ENCODE measurements at regions not wholly inside any gene's neighbourhood (a gene's known extent, or its start where the extent isn't known, plus 50 kb on each side); places are given as distances from the start of the nearest gene placed in this dataset.

- TF ChIP-seq, protein P1, sequence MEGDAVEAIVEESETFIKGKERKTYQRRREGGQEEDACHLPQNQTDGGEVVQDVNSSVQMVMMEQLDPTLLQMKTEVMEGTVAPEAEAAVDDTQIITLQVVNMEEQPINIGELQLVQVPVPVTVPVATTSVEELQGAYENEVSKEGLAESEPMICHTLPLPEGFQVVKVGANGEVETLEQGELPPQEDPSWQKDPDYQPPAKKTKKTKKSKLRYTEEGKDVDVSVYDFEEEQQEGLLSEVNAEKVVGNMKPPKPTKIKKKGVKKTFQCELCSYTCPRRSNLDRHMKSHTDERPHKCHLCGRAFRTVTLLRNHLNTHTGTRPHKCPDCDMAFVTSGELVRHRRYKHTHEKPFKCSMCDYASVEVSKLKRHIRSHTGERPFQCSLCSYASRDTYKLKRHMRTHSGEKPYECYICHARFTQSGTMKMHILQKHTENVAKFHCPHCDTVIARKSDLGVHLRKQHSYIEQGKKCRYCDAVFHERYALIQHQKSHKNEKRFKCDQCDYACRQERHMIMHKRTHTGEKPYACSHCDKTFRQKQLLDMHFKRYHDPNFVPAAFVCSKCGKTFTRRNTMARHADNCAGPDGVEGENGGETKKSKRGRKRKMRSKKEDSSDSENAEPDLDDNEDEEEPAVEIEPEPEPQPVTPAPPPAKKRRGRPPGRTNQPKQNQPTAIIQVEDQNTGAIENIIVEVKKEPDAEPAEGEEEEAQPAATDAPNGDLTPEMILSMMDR (IDR thresholded peaks at IDR 0.05), result no peak
- TF ChIP-seq EZH2 (IDR thresholded peaks at IDR 0.05), result no peak
These were observed 515.7 kb upstream of the BTBD3 start for GRCh38 chr20:11401988-11402387.
